ENCODE measurements at regions not wholly inside any gene's neighbourhood (a gene's known extent, or its start where the extent isn't known, plus 50 kb on each side); places are given as distances from the start of the nearest gene placed in this dataset.

- POLR2A ChIA-PET = no interaction called here
Measured at GRCh38 chr5:6302684-6303083, 75.7 kb downstream of the MED10 start.

GRCh38 chr5:6302075-6302474, 76.3 kb downstream of the MED10 start:
- H3K9me3 Mint-ChIP-seq = no peaks in the 10 kb centered on the region
- H3K27me3 Mint-ChIP-seq (ENCODE audit: low read depth) = peaks cover 24% of the 10 kb centered on the region
- ChIA-PET CTCF (interaction anchor here (2.0 kb wide), 1 partner anchor 133 kb away, joined by 5 read pairs; no protein-coding TSS in a partner anchor), POLR2A (no interaction called here)
- peaks cover 17% of the 10 kb centered on the region for H3K4me1 Mint-ChIP-seq
- DNase-seq (ENCODE audit: low spot score) (peak; percentile 43), ATAC-seq (peak; percentile 92)
- H3K4me3 Mint-ChIP-seq = no peak overlapping the region
- H3K27ac Mint-ChIP-seq = no peak overlapping the region
- no peaks in the 10 kb centered on the region for H3K36me3 Mint-ChIP-seq
- TF ChIP-seq E2F5 (CRISPR knock-in tag; IDR thresholded peaks at IDR 0.05) = no peak
- no peak for TF ChIP-seq ATF1 (CRISPR knock-in tag; IDR thresholded peaks at IDR 0.05)
- TF ChIP-seq, protein P1, sequence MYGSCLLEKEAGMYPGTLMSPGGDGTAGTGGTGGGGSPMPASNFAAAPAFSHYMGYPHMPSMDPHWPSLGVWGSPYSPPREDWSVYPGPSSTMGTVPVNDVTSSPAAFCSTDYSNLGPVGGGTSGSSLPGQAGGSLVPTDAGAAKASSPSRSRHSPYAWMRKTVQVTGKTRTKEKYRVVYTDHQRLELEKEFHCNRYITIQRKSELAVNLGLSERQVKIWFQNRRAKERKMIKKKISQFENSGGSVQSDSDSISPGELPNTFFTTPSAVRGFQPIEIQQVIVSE (CRISPR knock-in tag; IDR thresholded peaks at IDR 0.05; ENCODE audit: borderline replicate concordance) = no peak
- TF ChIP-seq, protein P2, sequence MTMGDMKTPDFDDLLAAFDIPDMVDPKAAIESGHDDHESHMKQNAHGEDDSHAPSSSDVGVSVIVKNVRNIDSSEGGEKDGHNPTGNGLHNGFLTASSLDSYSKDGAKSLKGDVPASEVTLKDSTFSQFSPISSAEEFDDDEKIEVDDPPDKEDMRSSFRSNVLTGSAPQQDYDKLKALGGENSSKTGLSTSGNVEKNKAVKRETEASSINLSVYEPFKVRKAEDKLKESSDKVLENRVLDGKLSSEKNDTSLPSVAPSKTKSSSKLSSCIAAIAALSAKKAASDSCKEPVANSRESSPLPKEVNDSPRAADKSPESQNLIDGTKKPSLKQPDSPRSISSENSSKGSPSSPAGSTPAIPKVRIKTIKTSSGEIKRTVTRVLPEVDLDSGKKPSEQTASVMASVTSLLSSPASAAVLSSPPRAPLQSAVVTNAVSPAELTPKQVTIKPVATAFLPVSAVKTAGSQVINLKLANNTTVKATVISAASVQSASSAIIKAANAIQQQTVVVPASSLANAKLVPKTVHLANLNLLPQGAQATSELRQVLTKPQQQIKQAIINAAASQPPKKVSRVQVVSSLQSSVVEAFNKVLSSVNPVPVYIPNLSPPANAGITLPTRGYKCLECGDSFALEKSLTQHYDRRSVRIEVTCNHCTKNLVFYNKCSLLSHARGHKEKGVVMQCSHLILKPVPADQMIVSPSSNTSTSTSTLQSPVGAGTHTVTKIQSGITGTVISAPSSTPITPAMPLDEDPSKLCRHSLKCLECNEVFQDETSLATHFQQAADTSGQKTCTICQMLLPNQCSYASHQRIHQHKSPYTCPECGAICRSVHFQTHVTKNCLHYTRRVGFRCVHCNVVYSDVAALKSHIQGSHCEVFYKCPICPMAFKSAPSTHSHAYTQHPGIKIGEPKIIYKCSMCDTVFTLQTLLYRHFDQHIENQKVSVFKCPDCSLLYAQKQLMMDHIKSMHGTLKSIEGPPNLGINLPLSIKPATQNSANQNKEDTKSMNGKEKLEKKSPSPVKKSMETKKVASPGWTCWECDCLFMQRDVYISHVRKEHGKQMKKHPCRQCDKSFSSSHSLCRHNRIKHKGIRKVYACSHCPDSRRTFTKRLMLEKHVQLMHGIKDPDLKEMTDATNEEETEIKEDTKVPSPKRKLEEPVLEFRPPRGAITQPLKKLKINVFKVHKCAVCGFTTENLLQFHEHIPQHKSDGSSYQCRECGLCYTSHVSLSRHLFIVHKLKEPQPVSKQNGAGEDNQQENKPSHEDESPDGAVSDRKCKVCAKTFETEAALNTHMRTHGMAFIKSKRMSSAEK (CRISPR knock-in tag; IDR thresholded peaks at IDR 0.05; ENCODE audit: borderline replicate concordance) = no peak
- TF ChIP-seq, protein P3, sequence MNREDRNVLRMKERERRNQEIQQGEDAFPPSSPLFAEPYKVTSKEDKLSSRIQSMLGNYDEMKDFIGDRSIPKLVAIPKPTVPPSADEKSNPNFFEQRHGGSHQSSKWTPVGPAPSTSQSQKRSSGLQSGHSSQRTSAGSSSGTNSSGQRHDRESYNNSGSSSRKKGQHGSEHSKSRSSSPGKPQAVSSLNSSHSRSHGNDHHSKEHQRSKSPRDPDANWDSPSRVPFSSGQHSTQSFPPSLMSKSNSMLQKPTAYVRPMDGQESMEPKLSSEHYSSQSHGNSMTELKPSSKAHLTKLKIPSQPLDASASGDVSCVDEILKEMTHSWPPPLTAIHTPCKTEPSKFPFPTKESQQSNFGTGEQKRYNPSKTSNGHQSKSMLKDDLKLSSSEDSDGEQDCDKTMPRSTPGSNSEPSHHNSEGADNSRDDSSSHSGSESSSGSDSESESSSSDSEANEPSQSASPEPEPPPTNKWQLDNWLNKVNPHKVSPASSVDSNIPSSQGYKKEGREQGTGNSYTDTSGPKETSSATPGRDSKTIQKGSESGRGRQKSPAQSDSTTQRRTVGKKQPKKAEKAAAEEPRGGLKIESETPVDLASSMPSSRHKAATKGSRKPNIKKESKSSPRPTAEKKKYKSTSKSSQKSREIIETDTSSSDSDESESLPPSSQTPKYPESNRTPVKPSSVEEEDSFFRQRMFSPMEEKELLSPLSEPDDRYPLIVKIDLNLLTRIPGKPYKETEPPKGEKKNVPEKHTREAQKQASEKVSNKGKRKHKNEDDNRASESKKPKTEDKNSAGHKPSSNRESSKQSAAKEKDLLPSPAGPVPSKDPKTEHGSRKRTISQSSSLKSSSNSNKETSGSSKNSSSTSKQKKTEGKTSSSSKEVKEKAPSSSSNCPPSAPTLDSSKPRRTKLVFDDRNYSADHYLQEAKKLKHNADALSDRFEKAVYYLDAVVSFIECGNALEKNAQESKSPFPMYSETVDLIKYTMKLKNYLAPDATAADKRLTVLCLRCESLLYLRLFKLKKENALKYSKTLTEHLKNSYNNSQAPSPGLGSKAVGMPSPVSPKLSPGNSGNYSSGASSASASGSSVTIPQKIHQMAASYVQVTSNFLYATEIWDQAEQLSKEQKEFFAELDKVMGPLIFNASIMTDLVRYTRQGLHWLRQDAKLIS (CRISPR knock-in tag; IDR thresholded peaks at IDR 0.05; ENCODE audit: borderline replicate concordance) = no peak
- TF ChIP-seq USF2 (CRISPR knock-in tag; IDR thresholded peaks at IDR 0.05) = no peak
- TF ChIP-seq ZNF138 (CRISPR knock-in tag; conservative IDR thresholded peaks at IDR 0.05) = no peak
- TF ChIP-seq, protein P4, sequence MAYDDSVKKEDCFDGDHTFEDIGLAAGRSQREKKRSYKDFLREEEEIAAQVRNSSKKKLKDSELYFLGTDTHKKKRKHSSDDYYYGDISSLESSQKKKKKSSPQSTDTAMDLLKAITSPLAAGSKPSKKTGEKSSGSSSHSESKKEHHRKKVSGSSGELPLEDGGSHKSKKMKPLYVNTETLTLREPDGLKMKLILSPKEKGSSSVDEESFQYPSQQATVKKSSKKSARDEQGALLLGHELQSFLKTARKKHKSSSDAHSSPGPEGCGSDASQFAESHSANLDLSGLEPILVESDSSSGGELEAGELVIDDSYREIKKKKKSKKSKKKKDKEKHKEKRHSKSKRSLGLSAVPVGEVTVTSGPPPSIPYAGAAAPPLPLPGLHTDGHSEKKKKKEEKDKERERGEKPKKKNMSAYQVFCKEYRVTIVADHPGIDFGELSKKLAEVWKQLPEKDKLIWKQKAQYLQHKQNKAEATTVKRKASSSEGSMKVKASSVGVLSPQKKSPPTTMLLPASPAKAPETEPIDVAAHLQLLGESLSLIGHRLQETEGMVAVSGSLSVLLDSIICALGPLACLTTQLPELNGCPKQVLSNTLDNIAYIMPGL (CRISPR knock-in tag; IDR thresholded peaks at IDR 0.05) = no peak
- TF ChIP-seq, protein P5, sequence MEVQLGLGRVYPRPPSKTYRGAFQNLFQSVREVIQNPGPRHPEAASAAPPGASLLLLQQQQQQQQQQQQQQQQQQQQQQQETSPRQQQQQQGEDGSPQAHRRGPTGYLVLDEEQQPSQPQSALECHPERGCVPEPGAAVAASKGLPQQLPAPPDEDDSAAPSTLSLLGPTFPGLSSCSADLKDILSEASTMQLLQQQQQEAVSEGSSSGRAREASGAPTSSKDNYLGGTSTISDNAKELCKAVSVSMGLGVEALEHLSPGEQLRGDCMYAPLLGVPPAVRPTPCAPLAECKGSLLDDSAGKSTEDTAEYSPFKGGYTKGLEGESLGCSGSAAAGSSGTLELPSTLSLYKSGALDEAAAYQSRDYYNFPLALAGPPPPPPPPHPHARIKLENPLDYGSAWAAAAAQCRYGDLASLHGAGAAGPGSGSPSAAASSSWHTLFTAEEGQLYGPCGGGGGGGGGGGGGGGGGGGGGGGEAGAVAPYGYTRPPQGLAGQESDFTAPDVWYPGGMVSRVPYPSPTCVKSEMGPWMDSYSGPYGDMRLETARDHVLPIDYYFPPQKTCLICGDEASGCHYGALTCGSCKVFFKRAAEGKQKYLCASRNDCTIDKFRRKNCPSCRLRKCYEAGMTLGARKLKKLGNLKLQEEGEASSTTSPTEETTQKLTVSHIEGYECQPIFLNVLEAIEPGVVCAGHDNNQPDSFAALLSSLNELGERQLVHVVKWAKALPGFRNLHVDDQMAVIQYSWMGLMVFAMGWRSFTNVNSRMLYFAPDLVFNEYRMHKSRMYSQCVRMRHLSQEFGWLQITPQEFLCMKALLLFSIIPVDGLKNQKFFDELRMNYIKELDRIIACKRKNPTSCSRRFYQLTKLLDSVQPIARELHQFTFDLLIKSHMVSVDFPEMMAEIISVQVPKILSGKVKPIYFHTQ (CRISPR knock-in tag; IDR thresholded peaks at IDR 0.05) = no peak
- no peak for TF ChIP-seq SP1 (CRISPR knock-in tag; conservative IDR thresholded peaks at IDR 0.05)
- no peak for TF ChIP-seq ZNF396 (CRISPR knock-in tag; IDR thresholded peaks at IDR 0.05; ENCODE audit: borderline replicate concordance)
- TF ChIP-seq, protein P6, sequence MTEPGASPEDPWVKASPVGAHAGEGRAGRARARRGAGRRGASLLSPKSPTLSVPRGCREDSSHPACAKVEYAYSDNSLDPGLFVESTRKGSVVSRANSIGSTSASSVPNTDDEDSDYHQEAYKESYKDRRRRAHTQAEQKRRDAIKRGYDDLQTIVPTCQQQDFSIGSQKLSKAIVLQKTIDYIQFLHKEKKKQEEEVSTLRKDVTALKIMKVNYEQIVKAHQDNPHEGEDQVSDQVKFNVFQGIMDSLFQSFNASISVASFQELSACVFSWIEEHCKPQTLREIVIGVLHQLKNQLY (CRISPR knock-in tag; IDR thresholded peaks at IDR 0.05) = no peak

More at GRCh38 chr5:6302684-6303083, 75.7 kb downstream of the MED10 start:
- peak; percentile 24; the same call in 1 of the 2 replicates for ATAC-seq
- H3K4me3 Mint-ChIP-seq = no peak overlapping the region
- DNase-seq (ENCODE audit: low spot score) = peak; percentile 36
- CTCF ChIA-PET = interaction anchor here (2.0 kb wide), 1 partner anchor 133 kb away, joined by 5 read pairs; no protein-coding TSS in a partner anchor
- H3K4me1 Mint-ChIP-seq = peaks cover 17% of the 10 kb centered on the region
- no peak overlapping the region for H3K27ac Mint-ChIP-seq
- no peaks in the 10 kb centered on the region for H3K9me3 Mint-ChIP-seq
- no peaks in the 10 kb centered on the region for H3K36me3 Mint-ChIP-seq
- TF ChIP-seq, protein P7, sequence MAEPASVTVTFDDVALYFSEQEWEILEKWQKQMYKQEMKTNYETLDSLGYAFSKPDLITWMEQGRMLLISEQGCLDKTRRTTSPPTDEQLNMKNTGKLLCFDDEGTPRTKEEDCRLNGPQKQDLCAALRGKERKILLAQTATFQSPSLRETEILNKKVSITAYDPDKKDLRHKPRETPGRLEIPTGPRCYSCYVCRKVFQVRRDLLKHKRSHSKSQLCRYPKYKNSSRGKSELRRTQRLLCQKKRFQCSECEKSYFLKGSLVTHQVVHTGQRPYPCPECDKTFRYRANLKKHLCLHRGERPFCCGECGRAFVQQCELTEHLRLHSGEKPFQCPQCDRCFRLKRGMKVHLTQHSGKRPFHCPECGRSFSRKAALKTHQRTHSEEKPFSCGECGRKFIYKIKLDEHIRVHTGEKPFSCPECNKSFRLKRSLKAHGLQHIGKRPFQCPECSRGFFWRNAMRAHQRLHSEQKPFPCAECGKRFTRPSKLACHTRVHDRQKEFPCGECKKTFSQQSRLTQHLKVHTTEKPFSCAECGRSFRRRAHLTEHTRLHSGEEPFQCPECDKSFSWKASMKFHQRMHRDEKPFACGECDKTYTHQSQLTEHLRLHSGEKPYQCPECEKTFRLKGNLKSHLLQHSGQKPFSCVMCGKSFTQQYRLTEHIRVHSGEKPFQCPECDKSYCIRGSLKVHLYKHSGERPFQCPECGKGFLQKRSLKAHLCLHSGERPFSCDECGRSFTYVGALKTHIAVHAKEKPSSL (CRISPR knock-in tag; conservative IDR thresholded peaks at IDR 0.05) = no peak
- peaks cover 18% of the 10 kb centered on the region for H3K27me3 Mint-ChIP-seq (ENCODE audit: low read depth)
